GM12864 (cell line): ENCODE measurements at regions not wholly inside any gene's neighbourhood (a gene's known extent, or its start where the extent isn't known, plus 50 kb on each side); places are given as distances from the start of the nearest gene placed in this dataset.

Experiments
- DNase-seq: peaks from one replicate; pipeline ENCODE4 v3.0.0-alpha.2; 2011; ENCODE audit warnings: low read depth
- H3K4me3 ChIP-seq: 2 replicates; pipeline ENCODE4 v1.5.1; 2011; ENCODE audit warnings: mild to moderate bottlenecking, low read depth, low read length, control low read depth
- CTCF ChIP-seq: IDR thresholded peaks from 2 replicates; pipeline ENCODE4 v1.5.1; 2011; ENCODE audit warnings: low read depth, mild to moderate bottlenecking, moderate library complexity, low read length, control low read depth, inconsistent platforms; ENCODE audit errors: missing control alignments

GRCh38 chr21:27480841-27481261, 514.0 kb upstream of the ADAMTS5 start:
- H3K4me3 ChIP-seq: no peak overlapping the region
- no peak for DNase-seq

GRCh38 chr21:27477296-27477695, 510.4 kb upstream of the ADAMTS5 start:
- no peak for TF ChIP-seq CTCF
- no peak for DNase-seq
- H3K4me3 ChIP-seq: no peak overlapping the region

More at GRCh38 chr21:27480841-27481261, 514.0 kb upstream of the ADAMTS5 start:
- no peak for TF ChIP-seq CTCF

GRCh38 chr21:27476696-27477095, 509.8 kb upstream of the ADAMTS5 start:
- no peak overlapping the region for H3K4me3 ChIP-seq
- no peak for TF ChIP-seq CTCF
- no peak for DNase-seq

GRCh38 chr21:27475363-27475955, 508.6 kb upstream of the ADAMTS5 start:
- DNase-seq: no peak
- no peak for TF ChIP-seq CTCF
- no peak overlapping the region for H3K4me3 ChIP-seq

GRCh38 chr21:27467366-27467765, 500.5 kb upstream of the ADAMTS5 start:
- H3K4me3 ChIP-seq: no peak overlapping the region
- TF ChIP-seq CTCF: no peak
- no peak for DNase-seq

- no peak for DNase-seq
- no peak overlapping the region for H3K4me3 ChIP-seq
- TF ChIP-seq CTCF: no peak
Measured at GRCh38 chr21:27466140-27466539, 499.3 kb upstream of the ADAMTS5 start.

GRCh38 chr21:27464648-27465047, 497.8 kb upstream of the ADAMTS5 start:
- H3K4me3 ChIP-seq: no peak overlapping the region
- no peak for DNase-seq
- no peak for TF ChIP-seq CTCF
